ENCODE measurements at regions not wholly inside any gene's neighbourhood (a gene's known extent, or its start where the extent isn't known, plus 50 kb on each side); places are given as distances from the start of the nearest gene placed in this dataset.

DNA sequence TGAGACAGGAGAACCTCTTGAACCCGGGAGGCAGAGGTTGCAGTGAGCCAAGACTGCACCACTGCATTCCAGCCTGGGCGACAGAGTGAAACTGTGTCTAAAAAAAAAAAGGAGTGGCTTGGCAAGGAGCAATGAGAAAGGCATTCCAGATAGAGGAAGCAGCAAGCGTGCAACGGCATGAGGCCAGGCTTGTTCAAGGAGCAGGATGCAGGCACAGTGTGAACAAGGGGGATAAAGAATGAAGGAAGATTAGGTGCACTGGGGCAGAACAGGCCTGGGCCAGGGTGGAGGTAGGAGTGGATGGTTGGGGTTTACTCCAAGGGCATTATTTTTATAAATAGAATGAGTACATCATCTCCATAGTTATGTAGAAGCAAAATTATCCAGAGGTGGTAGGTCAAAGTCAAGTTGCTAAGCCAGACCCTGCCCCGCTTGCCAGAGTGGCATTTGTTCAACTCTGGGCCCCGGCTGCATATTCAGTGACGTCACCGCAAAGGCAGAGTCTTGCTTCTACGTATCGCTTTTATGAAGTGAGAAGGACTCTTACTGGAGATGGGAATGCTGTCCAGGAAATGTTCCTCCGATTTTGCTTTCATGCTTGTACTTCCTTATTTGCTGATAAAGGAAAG, 100.2 kb downstream of the KATNIP start:
- no peak for TF ChIP-seq POLR2AphosphoS5 (IDR thresholded peaks at IDR 0.05; ENCODE audit: low read depth, low read length)
- TF ChIP-seq ZKSCAN1 (IDR thresholded peaks at IDR 0.05; ENCODE audit: low read length) = no peak

Measured in HepG2 (cell line).